AG04449 (cell line): ENCODE measurements at regions not wholly inside any gene's neighbourhood (a gene's known extent, or its start where the extent isn't known, plus 50 kb on each side); places are given as distances from the start of the nearest gene placed in this dataset.

Experiments
- CTCF ChIA-PET: fragments of 350-600 bp; formaldehyde crosslinking; extraction: SDS; loops from one replicate; lab custom pipeline; 2021; ENCODE audit warnings: antibody characterized with exemption; lab: Yijun Ruan, JAX
- POLR2A ChIA-PET: fragments of 400-600, 350-600 bp; formaldehyde crosslinking; extraction: SDS; loops from one replicate; lab custom pipeline; 2020; ENCODE audit warnings: antibody characterized with exemption, inconsistent platforms; lab: Yijun Ruan, JAX
- DNase-seq: peaks from one replicate; pipeline ENCODE4 v3.0.0-alpha.2; 2010; ENCODE audit warnings: low read depth, low spot score
- H3K4me3 ChIP-seq: 2 replicates; pipeline ENCODE4 v1.5.1; 2011; ENCODE audit warnings: low read depth, mild to moderate bottlenecking, control low read depth, low read length
- TF ChIP-seq, protein P1 (sequence below): IDR thresholded peaks from one replicate; pipeline ENCODE4 v1.5.1; 2011; ENCODE audit warnings: mild to moderate bottlenecking, moderate library complexity, low read length, control low read depth, inconsistent platforms; ENCODE audit not compliant: insufficient read depth; ENCODE audit errors: missing control alignments

DNA sequence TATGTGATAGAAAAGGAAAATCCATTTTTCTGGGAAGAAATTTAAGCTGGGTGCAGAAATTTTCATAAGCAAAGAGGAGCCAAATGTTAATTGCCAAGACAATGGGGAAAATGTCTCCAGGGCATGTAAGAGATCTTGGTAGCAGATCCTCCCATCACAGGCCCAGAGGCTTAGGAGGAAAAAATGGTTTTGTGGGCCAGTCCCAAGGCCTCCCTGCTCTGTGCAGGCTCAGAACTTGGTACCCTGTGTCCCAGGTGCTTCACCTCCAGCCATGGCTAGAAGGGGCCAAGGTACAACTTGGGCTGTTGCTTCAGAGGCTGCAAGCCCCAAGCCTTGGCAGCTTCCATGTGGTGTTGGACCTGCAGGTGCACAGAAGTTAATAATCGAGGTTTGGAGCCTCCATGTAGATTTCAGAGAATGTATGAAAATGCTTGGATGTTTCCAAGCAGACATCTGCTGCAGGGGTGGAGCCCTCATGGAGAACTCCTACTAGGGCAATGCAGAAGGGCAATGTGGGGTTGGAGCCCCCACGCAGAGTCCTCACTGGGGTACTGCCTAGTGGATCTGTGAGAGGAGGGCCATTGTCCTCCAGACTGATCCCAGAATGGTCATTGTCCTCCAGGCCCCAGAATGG lies 77.7 kb upstream of the ATP2B1 start:
- ChIA-PET CTCF (no interaction called here), POLR2A (no interaction called here)
- no peak overlapping the region for H3K4me3 ChIP-seq
- TF ChIP-seq, protein P1, sequence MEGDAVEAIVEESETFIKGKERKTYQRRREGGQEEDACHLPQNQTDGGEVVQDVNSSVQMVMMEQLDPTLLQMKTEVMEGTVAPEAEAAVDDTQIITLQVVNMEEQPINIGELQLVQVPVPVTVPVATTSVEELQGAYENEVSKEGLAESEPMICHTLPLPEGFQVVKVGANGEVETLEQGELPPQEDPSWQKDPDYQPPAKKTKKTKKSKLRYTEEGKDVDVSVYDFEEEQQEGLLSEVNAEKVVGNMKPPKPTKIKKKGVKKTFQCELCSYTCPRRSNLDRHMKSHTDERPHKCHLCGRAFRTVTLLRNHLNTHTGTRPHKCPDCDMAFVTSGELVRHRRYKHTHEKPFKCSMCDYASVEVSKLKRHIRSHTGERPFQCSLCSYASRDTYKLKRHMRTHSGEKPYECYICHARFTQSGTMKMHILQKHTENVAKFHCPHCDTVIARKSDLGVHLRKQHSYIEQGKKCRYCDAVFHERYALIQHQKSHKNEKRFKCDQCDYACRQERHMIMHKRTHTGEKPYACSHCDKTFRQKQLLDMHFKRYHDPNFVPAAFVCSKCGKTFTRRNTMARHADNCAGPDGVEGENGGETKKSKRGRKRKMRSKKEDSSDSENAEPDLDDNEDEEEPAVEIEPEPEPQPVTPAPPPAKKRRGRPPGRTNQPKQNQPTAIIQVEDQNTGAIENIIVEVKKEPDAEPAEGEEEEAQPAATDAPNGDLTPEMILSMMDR, result no peak
- DNase-seq, result no peak

DNA sequence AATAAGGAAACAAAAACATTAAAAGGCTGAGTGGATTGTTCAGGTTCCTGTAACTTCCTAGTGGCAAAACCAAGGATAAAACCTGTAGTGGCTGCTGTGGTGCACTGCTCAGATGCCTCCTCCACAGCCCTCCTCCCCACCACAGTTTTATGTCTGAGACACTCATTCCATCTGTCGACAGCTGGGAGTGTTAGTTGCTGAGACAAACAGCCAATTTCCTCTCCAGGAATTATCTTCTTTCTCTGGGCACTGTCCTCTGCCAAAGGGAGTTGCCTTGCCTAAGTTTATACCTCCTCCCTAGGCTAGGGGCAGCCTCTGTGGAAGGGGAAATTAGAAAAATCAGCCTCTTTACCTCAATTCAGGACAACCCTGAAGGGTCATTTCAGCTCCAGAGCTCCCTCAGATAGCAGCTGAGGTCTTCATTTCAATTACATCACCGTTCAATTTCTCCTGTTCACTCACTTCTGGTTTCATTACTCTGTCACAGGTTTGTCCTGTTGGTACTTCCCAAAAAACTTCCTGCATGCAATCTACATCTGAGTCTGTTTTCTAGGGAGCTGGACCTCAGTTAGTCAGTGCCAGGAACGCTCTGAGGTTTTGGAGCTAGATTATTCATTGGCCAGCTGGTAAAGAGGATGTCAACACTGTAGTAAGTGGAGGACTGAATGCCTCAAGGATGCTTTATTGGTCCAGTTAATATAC lies 74.9 kb upstream of the ATP2B1 start:
- ChIA-PET POLR2A (interaction anchor here (0.6 kb wide), 1 partner anchor 1122 kb away, joined by 3 read pairs; no protein-coding TSS in a partner anchor), CTCF (interaction anchor here (1.4 to 1.6 kb wide), 2 partner anchors 39 to 239 kb away, joined by 3 to 4 read pairs; no protein-coding TSS in a partner anchor)
- TF ChIP-seq, protein P1, result no peak
- no peak overlapping the region for H3K4me3 ChIP-seq
- DNase-seq, result no peak

DNA sequence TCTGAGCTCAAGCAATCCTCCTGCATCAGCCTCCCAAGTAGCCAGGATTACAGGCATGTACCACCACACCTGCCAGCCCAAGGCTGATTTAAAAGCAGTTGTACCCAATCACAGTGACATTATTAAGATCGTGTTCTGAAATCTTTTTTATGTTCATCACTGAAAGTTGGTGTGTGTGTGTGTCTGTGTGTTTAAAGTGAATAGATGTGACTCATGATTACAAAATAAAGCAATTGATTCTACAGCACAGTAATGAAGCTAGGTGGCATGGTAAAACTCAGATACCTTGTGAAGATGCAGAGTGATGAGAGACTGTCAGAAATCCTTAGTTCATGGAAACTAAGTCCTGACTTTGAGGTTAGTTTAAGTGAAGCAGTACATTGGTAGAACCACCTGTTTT lies 74.2 kb upstream of the ATP2B1 start:
- CTCF ChIA-PET, result interaction anchor here (0.9 to 1.6 kb wide), 3 partner anchors 39 to 238 kb away, joined by 3 to 4 read pairs (median 3); no protein-coding TSS in a partner anchor
- POLR2A ChIA-PET, result no interaction called here
- no peak overlapping the region for H3K4me3 ChIP-seq
- TF ChIP-seq, protein P1, result no peak
- DNase-seq, result no peak

DNA sequence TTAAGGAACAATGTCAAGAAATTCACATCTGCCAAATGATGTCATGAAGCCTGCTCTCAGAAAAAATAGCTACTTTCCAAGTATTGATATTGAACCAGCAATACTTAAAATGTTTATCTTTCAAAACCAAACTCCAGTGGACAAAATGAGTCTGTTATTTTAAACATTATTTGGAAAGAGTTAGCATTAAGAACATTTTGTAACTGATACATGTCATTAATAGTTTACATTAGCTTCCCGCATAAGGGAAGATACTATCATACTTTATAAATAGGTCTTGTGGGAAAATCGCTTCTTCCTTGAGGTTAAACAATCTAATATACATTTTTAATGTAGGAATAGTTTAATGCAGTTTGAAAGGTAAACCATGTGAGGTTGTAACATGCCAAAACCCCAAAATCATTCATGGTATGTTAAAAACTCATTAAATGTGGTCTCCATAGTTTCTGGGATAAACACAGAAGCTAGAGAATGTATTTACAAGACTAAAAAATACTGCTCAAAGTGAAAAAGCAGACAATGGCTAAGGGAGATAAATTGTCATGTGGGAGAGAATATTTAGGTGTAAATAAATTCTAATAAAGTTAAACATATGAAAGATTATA lies 73.4 kb upstream of the ATP2B1 start:
- DNase-seq, result no peak
- ChIA-PET POLR2A (no interaction called here), CTCF (interaction anchor here (0.9 to 1.6 kb wide), 3 partner anchors 40 to 238 kb away, joined by 3 to 4 read pairs (median 3); no protein-coding TSS in a partner anchor)
- H3K4me3 ChIP-seq, result no peak overlapping the region
- TF ChIP-seq, protein P1, result no peak

DNA sequence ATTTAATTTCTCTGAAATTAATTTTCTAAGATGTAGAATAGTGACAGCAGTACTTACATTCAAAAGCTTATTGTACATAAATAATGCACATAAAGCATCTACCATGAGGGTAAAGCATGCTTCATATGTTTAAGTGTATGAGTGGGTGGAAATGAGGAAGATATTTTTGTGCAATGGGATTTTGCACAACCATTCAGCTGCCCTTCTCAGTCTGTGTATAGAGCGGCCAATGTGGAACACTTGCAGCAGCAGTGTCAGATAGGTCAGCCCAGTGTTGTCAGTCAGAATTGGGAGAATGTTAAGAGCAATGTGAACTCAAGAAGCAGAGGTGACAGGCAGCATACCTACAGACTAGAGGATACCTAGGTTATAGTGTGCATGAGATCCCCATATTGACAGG lies 72.5 kb upstream of the ATP2B1 start:
- POLR2A ChIA-PET, result no interaction called here
- TF ChIP-seq, protein P1, result no peak
- H3K4me3 ChIP-seq, result no peak overlapping the region
- DNase-seq, result no peak
- CTCF ChIA-PET, result no interaction called here

DNA sequence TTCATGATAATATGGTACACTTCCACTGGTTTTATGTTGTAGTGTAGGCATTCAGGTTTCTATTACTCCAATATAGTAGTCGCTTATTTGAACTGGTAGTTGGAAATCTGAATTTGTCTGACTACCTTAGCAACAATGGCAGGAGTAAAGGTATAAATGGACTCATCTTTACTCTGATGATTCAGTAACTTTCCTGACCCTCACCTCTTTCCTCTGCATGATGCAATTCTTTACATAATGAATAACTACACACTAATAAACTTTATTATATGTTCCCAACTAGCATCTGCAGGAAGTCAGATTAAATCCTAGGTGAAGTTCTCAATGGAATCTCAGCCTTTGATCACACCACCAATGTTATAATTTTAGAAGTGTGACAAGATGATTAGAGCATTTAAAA lies 70.5 kb upstream of the ATP2B1 start:
- POLR2A ChIA-PET, result no interaction called here
- DNase-seq, result no peak
- CTCF ChIA-PET, result no interaction called here
- TF ChIP-seq, protein P1, result no peak
- H3K4me3 ChIP-seq, result no peak overlapping the region
